Gastrocnemius medialis (tissue), 4 donors: ENCODE measurements at regions not wholly inside any gene's neighbourhood (a gene's known extent, or its start where the extent isn't known, plus 50 kb on each side); places are given as distances from the start of the nearest gene placed in this dataset.

Experiments used
- ATAC-seq, 2 donors: fragments of 150-250 bp; one replicate each; pipeline ENCODE4 v1.9.1; 2016
- DNase-seq, 2 donors: peaks; one replicate each; pipeline ENCODE4 v3.0.0-alpha.2; 2019
- H3K27ac ChIP-seq, 4 donors: fragments of 200-600 bp; sonication (generic); 1 replicate in 1 of 4; 2 replicates in 3 of 4; pipeline ENCODE4 v1.5.1; 2016 to 2018; ENCODE audit warnings: mild to moderate bottlenecking in 2 of 4, moderate library complexity in 1 of 4
- H3K27me3 ChIP-seq, 3 donors: fragments of 200-600 bp; sonication (generic) in 2 of 3; 1 replicate in 1 of 3; 2 replicates in 2 of 3; pipeline versions ENCODE4 v1.5.1 to v1.6.0; 2016 to 2019; ENCODE audit warnings: mild to moderate bottlenecking in 1 of 3, moderate library complexity in 1 of 3
- H3K36me3 ChIP-seq, 2 donors: fragments of 200-600 bp; sonication (generic) in 1 of 2; one replicate each; pipeline ENCODE4 v1.5.1; 2017 to 2018
- H3K4me1 ChIP-seq, 2 donors: fragments of 200-600 bp; sonication (generic) in 1 of 2; one replicate each; pipeline ENCODE4 v1.5.1; 2016 to 2017; ENCODE audit warnings: mild to moderate bottlenecking in 2 of 2
- H3K4me3 ChIP-seq, 4 donors: fragments of 200-600 bp; sonication (generic) in 3 of 4; 1 replicate in 1 of 4; 2 replicates in 3 of 4; pipeline ENCODE4 v1.5.1; 2016 to 2019; ENCODE audit warnings: mild to moderate bottlenecking in 2 of 4
- H3K9me3 ChIP-seq, 3 donors: fragments of 200-600 bp; sonication (generic) in 2 of 3; 1 replicate in 1 of 3; 2 replicates in 2 of 3; pipeline ENCODE4 v1.5.1; 2016 to 2019
- POLR2A ChIP-seq, 2 donors: fragments of 450-650 bp; IDR thresholded peaks; one replicate each; pipeline ENCODE4 v1.6.1; 2017; ENCODE audit warnings: antibody characterized with exemption in 2 of 2, mild to moderate bottlenecking in 2 of 2, moderate library complexity in 2 of 2
- in situ Hi-C, 4 donors: fragments of 200-750 bp; cut with MboI; loops; one replicate each; pipeline versions ENCODE4 v1.15.0 to v1.8.0; 2017; ENCODE audit warnings: low sequenced_read_pairs in 4 of 4
- intact Hi-C: fragments of 100-400 bp; cut with DNase I; formaldehyde crosslinking; loops from one replicate; pipeline ENCODE4 v1.15.1; 2023; ENCODE audit warnings: low total_unique reads
- TF ChIP-seq, protein P1 (sequence below), 5 experiments: fragments of 450-650 bp in 3 of 5; fragments of 200-600 bp in 2 of 5; sonication (generic) in 2 of 5; IDR thresholded peaks in 4 of 5; conservative IDR thresholded peaks in 1 of 5; 1 replicate in 4 of 5; 2 replicates in 1 of 5; pipeline ENCODE4 v1.5.1; 2016 to 2019; ENCODE audit warnings: antibody characterized with exemption in 5 of 5, mild to moderate bottlenecking in 3 of 5, moderate library complexity in 3 of 5

DNA sequence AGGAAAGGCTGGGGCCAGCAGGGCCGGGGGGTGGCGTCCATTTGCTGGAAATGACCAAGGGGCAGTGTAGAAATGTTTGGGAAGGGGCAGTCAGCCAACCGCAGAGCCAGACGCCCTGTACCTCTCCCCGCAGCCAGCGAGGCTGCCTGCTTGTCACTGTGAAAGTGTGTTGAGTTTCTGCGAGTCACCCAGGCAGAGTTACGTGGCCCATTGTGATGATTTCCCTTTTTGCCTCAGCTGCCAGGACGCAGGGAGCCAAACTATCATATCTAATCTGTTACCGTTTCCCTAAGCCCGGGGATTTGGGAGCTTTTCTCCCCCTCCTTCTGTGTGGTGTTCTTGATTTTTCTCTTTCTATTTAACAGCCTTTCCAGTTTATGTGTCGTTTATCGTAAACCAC is 67.9 kb upstream of the STX16 start:
- no peak overlapping the region for H3K4me3 ChIP-seq
- no peak overlapping the region for H3K27ac ChIP-seq
- intact Hi-C loops, result no loop called here
- DNase-seq (no peak), ATAC-seq (no peak)
- H3K27me3 ChIP-seq, result peaks cover 0 to 7% (median 0%) of the 10 kb centered on the region in 3 donors
- no peaks in the 10 kb centered on the region for H3K9me3 ChIP-seq
- TF ChIP-seq POLR2A (IDR thresholded peaks at IDR 0.05), result no peak
- TF ChIP-seq, protein P1, sequence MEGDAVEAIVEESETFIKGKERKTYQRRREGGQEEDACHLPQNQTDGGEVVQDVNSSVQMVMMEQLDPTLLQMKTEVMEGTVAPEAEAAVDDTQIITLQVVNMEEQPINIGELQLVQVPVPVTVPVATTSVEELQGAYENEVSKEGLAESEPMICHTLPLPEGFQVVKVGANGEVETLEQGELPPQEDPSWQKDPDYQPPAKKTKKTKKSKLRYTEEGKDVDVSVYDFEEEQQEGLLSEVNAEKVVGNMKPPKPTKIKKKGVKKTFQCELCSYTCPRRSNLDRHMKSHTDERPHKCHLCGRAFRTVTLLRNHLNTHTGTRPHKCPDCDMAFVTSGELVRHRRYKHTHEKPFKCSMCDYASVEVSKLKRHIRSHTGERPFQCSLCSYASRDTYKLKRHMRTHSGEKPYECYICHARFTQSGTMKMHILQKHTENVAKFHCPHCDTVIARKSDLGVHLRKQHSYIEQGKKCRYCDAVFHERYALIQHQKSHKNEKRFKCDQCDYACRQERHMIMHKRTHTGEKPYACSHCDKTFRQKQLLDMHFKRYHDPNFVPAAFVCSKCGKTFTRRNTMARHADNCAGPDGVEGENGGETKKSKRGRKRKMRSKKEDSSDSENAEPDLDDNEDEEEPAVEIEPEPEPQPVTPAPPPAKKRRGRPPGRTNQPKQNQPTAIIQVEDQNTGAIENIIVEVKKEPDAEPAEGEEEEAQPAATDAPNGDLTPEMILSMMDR (IDR thresholded peaks at IDR 0.05 in 4 of 5, conservative IDR thresholded peaks at IDR 0.05 in 1 of 5), result no peak
- H3K36me3 ChIP-seq, result no peaks in the 10 kb centered on the region
- in situ Hi-C loops, result no loop called here
- no peaks in the 10 kb centered on the region for H3K4me1 ChIP-seq

DNA sequence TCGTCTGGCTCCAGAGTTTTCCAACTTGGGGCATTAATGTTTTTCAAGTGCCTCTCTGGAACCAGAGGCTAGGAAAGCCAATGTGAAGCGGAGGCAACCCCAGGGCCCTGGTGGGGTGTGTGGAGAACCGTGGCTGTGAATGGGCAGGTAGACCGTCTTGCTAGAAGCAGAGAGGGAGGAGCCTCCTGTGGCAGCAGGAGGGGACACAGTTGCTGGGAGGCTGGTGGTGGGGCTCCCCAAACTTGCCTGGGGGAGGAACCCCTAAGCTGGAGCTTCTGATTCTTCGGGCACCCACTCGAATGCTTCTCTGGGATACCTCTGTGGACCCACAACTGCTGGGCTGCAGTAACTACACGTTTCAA is 65.3 kb upstream of the APCDD1L start:
- DNase-seq (no peak), ATAC-seq (no peak)
- Histone ChIP-seq H3K36me3 (no peaks in the 10 kb centered on the region), H3K4me3 (no peak overlapping the region), H3K4me1 (no peaks in the 10 kb centered on the region), H3K27me3 (no peaks in the 10 kb centered on the region), H3K9me3 (no peaks in the 10 kb centered on the region), H3K27ac (no peak overlapping the region)
- in situ Hi-C loops (no loop called here), intact Hi-C loops (no loop called here)
- TF ChIP-seq, protein P1 (IDR thresholded peaks at IDR 0.05 in 4 of 5, conservative IDR thresholded peaks at IDR 0.05 in 1 of 5), result no peak
- TF ChIP-seq POLR2A (IDR thresholded peaks at IDR 0.05), result no peak

GRCh38 chr20:58579819-58580473 is 64.7 kb upstream of the APCDD1L start:
- H3K36me3 ChIP-seq, result no peaks in the 10 kb centered on the region
- no peaks in the 10 kb centered on the region for H3K27me3 ChIP-seq
- no peak overlapping the region for H3K4me3 ChIP-seq
- ATAC-seq, result no peak
- no peaks in the 10 kb centered on the region for H3K9me3 ChIP-seq
- no peak overlapping the region for H3K27ac ChIP-seq
- no peaks in the 10 kb centered on the region for H3K4me1 ChIP-seq
- intact Hi-C loops (no loop called here), in situ Hi-C loops (no loop called here)
- no peak for DNase-seq
- no peak for TF ChIP-seq POLR2A (IDR thresholded peaks at IDR 0.05)
- TF ChIP-seq, protein P1 (IDR thresholded peaks at IDR 0.05 in 4 of 5, conservative IDR thresholded peaks at IDR 0.05 in 1 of 5), result no peak

GRCh38 chr20:58579069-58579818 is 64.0 kb upstream of the APCDD1L start:
- Histone ChIP-seq H3K27ac (no peak overlapping the region), H3K9me3 (no peaks in the 10 kb centered on the region), H3K4me3 (no peak overlapping the region), H3K4me1 (no peaks in the 10 kb centered on the region), H3K36me3 (no peaks in the 10 kb centered on the region), H3K27me3 (no peaks in the 10 kb centered on the region)
- DNase-seq (no peak), ATAC-seq (no peak)
- intact Hi-C loops, result no loop called here
- TF ChIP-seq POLR2A (IDR thresholded peaks at IDR 0.05), result no peak
- TF ChIP-seq, protein P1 (IDR thresholded peaks at IDR 0.05 in 4 of 5, conservative IDR thresholded peaks at IDR 0.05 in 1 of 5), result no peak
- in situ Hi-C loops, result no loop called here
